ENCODE measurements at regions not wholly inside any gene's neighbourhood (a gene's known extent, or its start where the extent isn't known, plus 50 kb on each side); places are given as distances from the start of the nearest gene placed in this dataset.

GRCh38 chr5:38046103-38046502, 206.3 kb upstream of the GDNF start:
- no peak for TF ChIP-seq CTCF (IDR thresholded peaks at IDR 0.05; ENCODE audit: insufficient read depth, low read length)
- no peak overlapping the region for H3K4me3 ChIP-seq (ENCODE audit: low read depth, low read length)
- DNase-seq (ENCODE audit: low read depth): no peak

- no peak for DNase-seq (ENCODE audit: low read depth)
- H3K4me3 ChIP-seq (ENCODE audit: low read depth, low read length): no peak overlapping the region
- TF ChIP-seq CTCF (IDR thresholded peaks at IDR 0.05; ENCODE audit: insufficient read depth, low read length): no peak
These were observed 205.6 kb upstream of the GDNF start for GRCh38 chr5:38045446-38045845.

GRCh38 chr5:38039826-38040225, 200.0 kb upstream of the GDNF start:
- H3K4me3 ChIP-seq (ENCODE audit: low read depth, low read length): no peak overlapping the region
- no peak for TF ChIP-seq CTCF (IDR thresholded peaks at IDR 0.05; ENCODE audit: insufficient read depth, low read length)
- DNase-seq (ENCODE audit: low read depth): no peak

GRCh38 chr5:38039091-38039490, 199.2 kb upstream of the GDNF start:
- no peak overlapping the region for H3K4me3 ChIP-seq (ENCODE audit: low read depth, low read length)
- no peak for TF ChIP-seq CTCF (IDR thresholded peaks at IDR 0.05; ENCODE audit: insufficient read depth, low read length)
- DNase-seq (ENCODE audit: low read depth): no peak

- no peak for TF ChIP-seq CTCF (IDR thresholded peaks at IDR 0.05; ENCODE audit: insufficient read depth, low read length)
- no peak for DNase-seq (ENCODE audit: low read depth)
- no peak overlapping the region for H3K4me3 ChIP-seq (ENCODE audit: low read depth, low read length)
These were observed 196.9 kb upstream of the GDNF start for GRCh38 chr5:38036765-38037164.

GRCh38 chr5:38032149-38032548, 192.3 kb upstream of the GDNF start:
- H3K4me3 ChIP-seq (ENCODE audit: low read depth, low read length): no peak overlapping the region
- DNase-seq (ENCODE audit: low read depth): no peak
- TF ChIP-seq CTCF (IDR thresholded peaks at IDR 0.05; ENCODE audit: insufficient read depth, low read length): no peak

GRCh38 chr5:38031304-38031703, 191.5 kb upstream of the GDNF start:
- DNase-seq (ENCODE audit: low read depth): no peak
- TF ChIP-seq CTCF (IDR thresholded peaks at IDR 0.05; ENCODE audit: insufficient read depth, low read length): no peak
- H3K4me3 ChIP-seq (ENCODE audit: low read depth, low read length): no peak overlapping the region

Measured in fibroblast of the aortic adventitia (primary cell).